K562 (cell line): ENCODE measurements at regions not wholly inside any gene's neighbourhood (a gene's known extent, or its start where the extent isn't known, plus 50 kb on each side); places are given as distances from the start of the nearest gene placed in this dataset.

Experiments used
- ATAC-seq: fragments of 200-7000 bp; cut with Tn5 transposase; 3 replicates; pipeline ENCODE4 v1.9.1; 2020; ENCODE audit warnings: moderate library complexity
- BruUV-seq: library from RNA; stranded (reverse); fragments of 400-500 nt; replicated peaks from 2 replicates; lab custom pipeline; 2021; lab: Mats Ljungman, UMichigan
- CTCF ChIA-PET: fragments of 300-600 bp; formaldehyde crosslinking; extraction: SDS; loops from one replicate; lab custom pipeline; 2021; ENCODE audit warnings: low intra/inter-chr PET ratio; lab: Yijun Ruan, JAX
- POLR2A ChIA-PET: fragments of 300-600, 350-650 bp; sonication (Branson Sonifier 250); formaldehyde crosslinking; extraction: SDS; loops from one replicate; lab custom pipeline; 2021; ENCODE audit warnings: antibody characterized with exemption, inconsistent platforms; lab: Yijun Ruan, JAX
- DNase-seq, 4 experiments: peaks; one replicate each; pipeline versions ENCODE4 v3.0.0 to v3.0.0-alpha.2; 2011 to 2018; ENCODE audit warnings: low spot score in 3 of 4, mixed read lengths in 3 of 4; ENCODE audit errors: extremely low read depth in 1 of 4
- FAIRE-seq: peaks from 2 replicates; lab custom pipeline; 2011; peaks lifted over from hg19 to GRCh38; lab: Jason Lieb, UNC
- H2AFZ ChIP-seq: 2 replicates; pipeline ENCODE4 v1.6.0; 2011; ENCODE audit warnings: low read depth, low read length, control low read depth, inconsistent platforms
- H3K27ac ChIP-seq: fragments of 200-600 bp; 3 replicates; pipeline ENCODE4 v1.8.0; 2011; ENCODE audit warnings: low read depth, mild to moderate bottlenecking, control low read depth, inconsistent platforms, low read length, moderate library complexity, mixed read lengths; ENCODE audit errors: extremely low read depth
- H3K27me3 ChIP-seq, 2 experiments: fragments of 300-600 bp in 1 of 2; 2 replicates in 1 of 2; 3 replicates in 1 of 2; pipeline versions ENCODE4 v1.6.0 to v1.8.0; 2011; ENCODE audit warnings: inconsistent platforms in 2 of 2, low read length in 2 of 2, mild to moderate bottlenecking in 1 of 2, mixed read lengths in 1 of 2, moderate library complexity in 1 of 2; ENCODE audit not compliant: control insufficient read depth in 2 of 2, insufficient read depth in 2 of 2
- H3K36me3 ChIP-seq: fragments of 300-600 bp; 3 replicates; pipeline ENCODE4 v1.8.0; 2011; ENCODE audit warnings: mild to moderate bottlenecking, low read length, inconsistent platforms; ENCODE audit not compliant: control insufficient read depth, insufficient read depth
- H3K4me1 ChIP-seq, 2 experiments: fragments of 200-600 bp in 1 of 2; replicated peaks in 1 of 2; 2 replicates in 1 of 2; 3 replicates in 1 of 2; pipeline versions ENCODE4 v1.5.1 to v1.8.0; 2011; ENCODE audit warnings: inconsistent platforms in 2 of 2, low read length in 2 of 2, mild to moderate bottlenecking in 1 of 2, mixed read lengths in 1 of 2, moderate library complexity in 1 of 2; ENCODE audit not compliant: control insufficient read depth in 2 of 2, insufficient read depth in 2 of 2
- H3K4me2 ChIP-seq: 2 replicates; pipeline ENCODE4 v1.6.1; 2011; ENCODE audit warnings: low read length, control low read depth, inconsistent platforms, mixed read lengths; ENCODE audit not compliant: insufficient read depth
- H3K4me3 ChIP-seq: fragments of 200-600 bp; sonication (generic), shearing (Covaris generic); 2 replicates; pipeline ENCODE4 v1.5.1; 2016; ENCODE audit warnings: control low read depth, inconsistent platforms
- H3K79me2 ChIP-seq: fragments of 200-600 bp; 3 replicates; pipeline ENCODE4 v1.8.0; 2011; ENCODE audit warnings: low read length, inconsistent platforms; ENCODE audit not compliant: control insufficient read depth, insufficient read depth
- H3K9ac ChIP-seq, 2 experiments: 2 replicates each; pipeline versions ENCODE4 v1.6.0 to v1.6.1; 2011; ENCODE audit warnings: low read depth in 2 of 2, low read length in 2 of 2, control low read depth in 1 of 2, inconsistent platforms in 1 of 2, mild to moderate bottlenecking in 1 of 2, mixed read lengths in 1 of 2; ENCODE audit not compliant: insufficient read depth in 1 of 2
- H3K9me1 ChIP-seq: one replicate; pipeline ENCODE4 v1.6.0; 2011; ENCODE audit warnings: inconsistent platforms, mild to moderate bottlenecking, low read length, moderate library complexity; ENCODE audit not compliant: control insufficient read depth, insufficient read depth
- H3K9me3 ChIP-seq: replicated peaks from 2 replicates; pipeline ENCODE4 v1.5.1; 2011; ENCODE audit warnings: low read depth, low read length, inconsistent platforms; ENCODE audit not compliant: control insufficient read depth, insufficient read depth
- H4K20me1 ChIP-seq: replicated peaks from 2 replicates; pipeline ENCODE4 v1.6.1; 2011; ENCODE audit warnings: low read length, inconsistent platforms, mixed read lengths; ENCODE audit not compliant: control insufficient read depth, insufficient read depth
- CBX8 ChIP-seq: fragments of 200-600 bp; sonication (generic); IDR thresholded peaks from 2 replicates; pipeline ENCODE4 v1.6.1; 2012; ENCODE audit warnings: borderline replicate concordance, mixed run types, low read depth, mild to moderate bottlenecking, moderate library complexity, mixed read lengths, low read length, control low read depth, inconsistent platforms; ENCODE audit not compliant: poor library complexity, severe bottlenecking; ENCODE audit errors: extremely low read depth
- EP300 ChIP-seq: IDR thresholded peaks from 2 replicates; pipeline ENCODE4 v1.6.1; 2012; ENCODE audit warnings: low read length, improper control_type of control experiment
- HNRNPL ChIP-seq: fragments of 200-400 bp; formaldehyde crosslinking; IDR thresholded peaks from 2 replicates; pipeline ENCODE4 v1.6.1; 2017; ENCODE audit warnings: low read depth, mild to moderate bottlenecking, low read length
- JUN ChIP-seq, 2 experiments: sonication (generic) in 1 of 2; formaldehyde crosslinking in 1 of 2; IDR thresholded peaks; 2 replicates each; pipeline versions ENCODE4 v1.6.1 to v1.8.0; 2012 to 2022; ENCODE audit warnings: borderline replicate concordance in 2 of 2, mild to moderate bottlenecking in 2 of 2, improper control_type of control experiment in 1 of 2, low read depth in 1 of 2, low read length in 1 of 2, missing genetic modification reagents in 1 of 2
- NCOA2 ChIP-seq, 2 experiments: fragments of 450-650 bp; IDR thresholded peaks; 2 replicates each; pipeline ENCODE4 v1.6.1; 2018; ENCODE audit warnings: mild to moderate bottlenecking in 2 of 2, moderate library complexity in 1 of 2; ENCODE audit not compliant: partially characterized antibody in 2 of 2
- SRF ChIP-seq, 2 experiments: fragments of 250-450, 450-650 bp in 1 of 2; sonication (Bioruptor Pico) in 1 of 2; sonication (generic) in 1 of 2; formaldehyde crosslinking; IDR thresholded peaks; 2 replicates each; pipeline versions ENCODE4 v1.5.0 to v1.5.1; 2020 to 2022; ENCODE audit warnings: mild to moderate bottlenecking in 1 of 2, missing genetic modification reagents in 1 of 2
- TAF7 ChIP-seq: fragments of 450-650 bp; IDR thresholded peaks from 2 replicates; pipeline ENCODE4 v1.6.1; 2016; ENCODE audit warnings: missing genetic modification characterization, missing compliant biosample characterization
- ZBTB43 ChIP-seq: sonication (generic); formaldehyde crosslinking; IDR thresholded peaks from 2 replicates; pipeline ENCODE4 v1.8.0; 2023; ENCODE audit warnings: mild to moderate bottlenecking, missing genetic modification reagents
- ZMIZ1 ChIP-seq, 2 experiments: fragments of 150-350 bp in 1 of 2; IDR thresholded peaks; 2 replicates each; pipeline ENCODE4 v1.6.1; 2012 to 2016; ENCODE audit warnings: low read depth in 2 of 2, low read length in 2 of 2, mild to moderate bottlenecking in 1 of 2, moderate library complexity in 1 of 2
- ZNF165 ChIP-seq: fragments of 250-450 bp; sonication (Bioruptor Pico); IDR thresholded peaks from 2 replicates; pipeline ENCODE4 v1.4.0; 2020; ENCODE audit warnings: borderline replicate concordance
- WGBS: fragments of 100-300 bp; shearing (Covaris generic); methylation state at CpG from one replicate; pipeline ENCODE4 v1.1.6; 2016; ENCODE audit warnings: low coverage, mixed read lengths; ENCODE audit not compliant: insufficient coverage; ENCODE audit errors: missing lambda C conversion rate; 5-methylcytosine and 5-hydroxymethylcytosine counted together
- in situ Hi-C: fragments of 300-500 bp; cut with MboI; formaldehyde crosslinking; loops from 4 replicates; pipeline ENCODE4 v1.15.0; 2018; ENCODE audit warnings: inconsistent platforms, mixed read lengths
- intact Hi-C: fragments of 100-400 bp; cut with micrococcal nuclease; formaldehyde crosslinking; loops from 2 replicates; pipeline ENCODE4 v1.14.2; 2022
- TF ChIP-seq, protein P1 (sequence below): fragments of 150-350 bp; IDR thresholded peaks from 2 replicates; pipeline ENCODE4 v1.6.1; 2014; ENCODE audit warnings: low read depth, mild to moderate bottlenecking, low read length, borderline replicate concordance
- TF ChIP-seq, protein P2 (sequence below): fragments of 250-450 bp; sonication (Bioruptor Pico); IDR thresholded peaks from 2 replicates; pipeline ENCODE4 v1.8.0; 2022; ENCODE audit warnings: moderate library complexity, mild to moderate bottlenecking, inconsistent platforms

DNA sequence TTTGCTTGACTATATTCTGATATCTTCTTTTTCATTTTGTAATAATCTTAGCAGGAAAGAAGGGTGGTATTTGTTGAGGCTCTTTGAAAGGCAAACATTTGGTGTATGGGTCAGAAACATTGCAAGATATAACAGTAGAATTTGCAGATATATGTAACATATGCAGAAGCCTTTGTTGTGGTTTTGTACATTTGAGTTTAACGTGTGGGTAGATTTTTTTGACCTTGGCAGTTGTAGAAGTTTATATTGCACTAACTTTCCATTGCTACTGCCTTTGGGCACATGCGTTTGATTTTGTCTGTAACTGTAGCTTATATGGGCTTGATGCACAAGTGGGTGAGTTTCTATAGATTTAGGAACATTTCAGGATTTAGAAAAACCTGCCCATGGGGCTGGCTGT lies 78.5 kb upstream of the SPRY2 start:
- Histone ChIP-seq H3K27me3 (no peaks in the 10 kb centered on the region), H4K20me1 (no peaks in the 10 kb centered on the region), H3K36me3 (no peaks in the 10 kb centered on the region), H3K4me2 (no peak overlapping the region), H3K79me2 (no peaks in the 10 kb centered on the region), H2AFZ (no peak overlapping the region), H3K4me3 (no peak overlapping the region), H3K9ac (no peak overlapping the region), H3K27ac (no peak overlapping the region), H3K9me3 (no peaks in the 10 kb centered on the region), H3K9me1 (no peaks in the 10 kb centered on the region), H3K4me1 (no peaks in the 10 kb centered on the region)
- CTCF ChIA-PET = no interaction called here
- intact Hi-C loops (no loop called here), in situ Hi-C loops (no loop called here)
- POLR2A ChIA-PET = no interaction called here
- ATAC-seq (no peak), DNase-seq (no peak), FAIRE-seq (no peak)
- BruUV-seq = no TSS peak
- 0% methylated on average over 2 of the region's 2 CpGs for WGBS
- TF ChIP-seq, protein P1, sequence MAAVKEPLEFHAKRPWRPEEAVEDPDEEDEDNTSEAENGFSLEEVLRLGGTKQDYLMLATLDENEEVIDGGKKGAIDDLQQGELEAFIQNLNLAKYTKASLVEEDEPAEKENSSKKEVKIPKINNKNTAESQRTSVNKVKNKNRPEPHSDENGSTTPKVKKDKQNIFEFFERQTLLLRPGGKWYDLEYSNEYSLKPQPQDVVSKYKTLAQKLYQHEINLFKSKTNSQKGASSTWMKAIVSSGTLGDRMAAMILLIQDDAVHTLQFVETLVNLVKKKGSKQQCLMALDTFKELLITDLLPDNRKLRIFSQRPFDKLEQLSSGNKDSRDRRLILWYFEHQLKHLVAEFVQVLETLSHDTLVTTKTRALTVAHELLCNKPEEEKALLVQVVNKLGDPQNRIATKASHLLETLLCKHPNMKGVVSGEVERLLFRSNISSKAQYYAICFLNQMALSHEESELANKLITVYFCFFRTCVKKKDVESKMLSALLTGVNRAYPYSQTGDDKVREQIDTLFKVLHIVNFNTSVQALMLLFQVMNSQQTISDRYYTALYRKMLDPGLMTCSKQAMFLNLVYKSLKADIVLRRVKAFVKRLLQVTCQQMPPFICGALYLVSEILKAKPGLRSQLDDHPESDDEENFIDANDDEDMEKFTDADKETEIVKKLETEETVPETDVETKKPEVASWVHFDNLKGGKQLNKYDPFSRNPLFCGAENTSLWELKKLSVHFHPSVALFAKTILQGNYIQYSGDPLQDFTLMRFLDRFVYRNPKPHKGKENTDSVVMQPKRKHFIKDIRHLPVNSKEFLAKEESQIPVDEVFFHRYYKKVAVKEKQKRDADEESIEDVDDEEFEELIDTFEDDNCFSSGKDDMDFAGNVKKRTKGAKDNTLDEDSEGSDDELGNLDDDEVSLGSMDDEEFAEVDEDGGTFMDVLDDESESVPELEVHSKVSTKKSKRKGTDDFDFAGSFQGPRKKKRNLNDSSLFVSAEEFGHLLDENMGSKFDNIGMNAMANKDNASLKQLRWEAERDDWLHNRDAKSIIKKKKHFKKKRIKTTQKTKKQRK = no peak
- TF ChIP-seq TAF7 (tag) (no peak), NCOA2 (IDR thresholded peaks at IDR 0.05; ENCODE audit: partially characterized antibody in 2 of 2) (no peak), ZBTB43 (CRISPR knock-in tag) (no peak), ZNF165 (CRISPR knock-in tag) (no peak), JUN (IDR thresholded peaks at IDR 0.05; ENCODE audit: borderline replicate concordance, low read depth, low read length) (no peak), JUN (CRISPR knock-in tag; IDR thresholded peaks at IDR 0.05; ENCODE audit: borderline replicate concordance) (no peak), ZMIZ1 (IDR thresholded peaks at IDR 0.05; ENCODE audit: low read depth in 2 of 2, low read length in 2 of 2) (no peak), CBX8 (no peak), EP300 (no peak), HNRNPL (no peak), SRF (CRISPR knock-in tag; IDR thresholded peaks at IDR 0.05) (no peak)
- TF ChIP-seq, protein P2, sequence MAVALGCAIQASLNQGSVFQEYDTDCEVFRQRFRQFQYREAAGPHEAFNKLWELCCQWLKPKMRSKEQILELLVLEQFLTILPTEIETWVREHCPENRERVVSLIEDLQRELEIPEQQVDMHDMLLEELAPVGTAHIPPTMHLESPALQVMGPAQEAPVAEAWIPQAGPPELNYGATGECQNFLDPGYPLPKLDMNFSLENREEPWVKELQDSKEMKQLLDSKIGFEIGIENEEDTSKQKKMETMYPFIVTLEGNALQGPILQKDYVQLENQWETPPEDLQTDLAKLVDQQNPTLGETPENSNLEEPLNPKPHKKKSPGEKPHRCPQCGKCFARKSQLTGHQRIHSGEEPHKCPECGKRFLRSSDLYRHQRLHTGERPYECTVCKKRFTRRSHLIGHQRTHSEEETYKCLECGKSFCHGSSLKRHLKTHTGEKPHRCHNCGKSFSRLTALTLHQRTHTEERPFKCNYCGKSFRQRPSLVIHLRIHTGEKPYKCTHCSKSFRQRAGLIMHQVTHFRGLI (CRISPR knock-in tag) = no peak
